NCI-H187 treated with DMSO at 0.1 percent for 48 hours (cell line): ENCODE measurements at regions not wholly inside any gene's neighbourhood (a gene's known extent, or its start where the extent isn't known, plus 50 kb on each side); places are given as distances from the start of the nearest gene placed in this dataset.
"Not testable (repeated sequence)": the region's sequence is repeated elsewhere in the genome, so short reads cannot be mapped to it uniquely, and the experiment has no call there.

Experiments used
- DNase-seq: peaks from one replicate; lab custom pipeline; 2025; lab: John Stamatoyannopoulos, UW

GRCh38 chr3:88000853-88001252, 58.0 kb downstream of the CGGBP1 start:
- DNase-seq: no peak

- DNase-seq: no peak
These were observed 60.8 kb downstream of the CGGBP1 start for GRCh38 chr3:87997966-87998365.

GRCh38 chr3:87997298-87997697, 61.5 kb downstream of the CGGBP1 start:
- DNase-seq: no peak

DNA sequence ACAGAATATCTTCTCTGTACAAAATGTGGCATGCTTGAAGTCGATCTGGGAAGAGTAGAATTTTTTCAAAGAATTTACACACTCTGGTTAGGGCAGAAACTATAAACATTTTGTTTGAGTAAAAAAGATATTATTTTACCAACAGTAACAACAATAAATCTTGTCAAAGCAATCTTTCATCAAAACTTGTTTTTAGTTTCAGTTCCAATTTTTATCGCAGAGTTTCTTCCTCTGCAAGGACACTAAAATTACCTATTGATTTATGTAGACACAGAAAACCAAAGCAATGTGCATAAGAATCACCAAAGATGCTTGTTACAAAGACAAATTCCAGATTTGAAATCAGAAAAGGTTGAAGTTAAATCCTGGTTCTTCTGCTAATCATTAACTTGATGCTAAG, 61.9 kb downstream of the CGGBP1 start:
- no peak for DNase-seq

DNA sequence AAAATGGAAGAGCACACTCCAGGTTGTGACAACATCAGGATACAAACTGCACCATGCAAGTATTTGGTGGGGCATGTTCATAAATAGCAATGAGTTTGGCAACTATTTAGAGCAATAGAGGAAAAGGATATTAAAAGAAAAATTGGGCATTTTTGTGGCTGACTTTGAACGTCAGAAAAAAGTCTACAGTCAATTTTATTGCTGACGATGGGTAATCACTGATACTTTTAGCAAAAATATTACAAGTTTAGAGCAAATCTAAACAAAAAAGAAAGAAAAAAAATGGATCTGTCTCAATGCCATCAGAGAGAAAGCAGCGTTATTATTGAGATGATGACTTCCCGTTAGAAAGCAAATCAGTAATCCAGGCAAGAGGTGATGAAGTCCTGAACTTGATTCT, 65.2 kb downstream of the CGGBP1 start:
- no peak for DNase-seq

DNA sequence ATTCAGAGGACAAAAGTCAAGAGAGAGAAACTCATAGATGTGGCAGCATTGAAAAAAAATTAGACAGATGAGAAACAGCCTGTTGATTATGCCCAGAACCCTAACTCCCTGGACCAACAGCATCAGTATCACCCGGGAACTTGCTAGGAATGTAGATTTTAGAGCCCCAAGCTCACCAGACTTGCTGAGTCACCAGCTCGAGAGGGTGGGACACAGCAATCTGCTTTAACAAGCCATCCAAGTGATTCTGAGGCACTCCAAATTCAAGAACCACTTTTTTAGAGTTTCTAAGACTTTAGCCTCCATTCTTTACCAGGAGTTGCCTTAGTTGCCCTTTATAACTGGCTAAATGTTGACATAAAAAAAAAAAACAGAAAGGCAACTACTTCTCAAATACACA, 70.9 kb downstream of the CGGBP1 start:
- no peak for DNase-seq

DNA sequence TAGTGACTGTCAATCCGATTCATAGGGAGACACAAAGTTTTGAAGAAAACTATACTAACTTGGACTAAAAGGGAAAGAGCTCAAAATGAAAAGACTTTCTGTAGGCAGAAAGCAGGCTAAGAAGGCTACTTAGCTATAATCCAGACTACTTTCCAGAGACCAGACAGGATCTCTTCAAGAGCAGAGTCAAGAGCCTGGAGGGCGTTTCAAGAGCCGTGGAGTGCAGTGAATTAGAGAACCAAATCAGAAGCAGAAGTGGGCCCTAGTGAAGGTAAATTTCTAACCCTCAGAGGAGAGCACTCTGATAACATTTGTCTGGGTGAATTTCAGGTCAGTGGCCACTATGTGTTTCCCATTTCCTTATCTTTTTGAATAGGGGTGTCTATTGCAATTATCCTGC, 76.4 kb downstream of the CGGBP1 start:
- no peak for DNase-seq

GRCh38 chr3:87979527-87979926, 79.3 kb downstream of the CGGBP1 start:
- no peak for DNase-seq

DNA sequence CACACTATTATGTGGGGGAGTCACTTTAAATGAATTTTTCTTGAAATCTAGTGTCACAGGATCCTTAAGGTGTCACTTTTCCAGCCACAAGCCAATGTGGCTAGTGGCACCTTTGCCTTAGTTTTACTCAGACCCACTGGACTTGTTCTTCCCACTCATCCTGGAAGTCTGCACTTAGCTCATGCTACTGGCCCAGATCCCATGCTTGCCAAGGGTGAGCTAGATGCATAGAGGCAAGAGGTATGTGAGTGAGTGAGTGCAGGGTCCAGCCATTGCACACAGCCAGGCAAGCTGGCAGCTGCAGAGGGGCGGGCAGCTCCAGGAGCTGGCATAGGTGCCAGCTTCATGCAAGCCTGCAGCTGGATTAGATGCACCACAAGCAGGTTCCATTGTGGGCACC, 81.0 kb downstream of the CGGBP1 start:
- no peak for DNase-seq

GRCh38 chr3:87975716-87976115, 83.1 kb downstream of the CGGBP1 start:
- DNase-seq: no peak

- no peak for DNase-seq
These were observed 84.9 kb downstream of the CGGBP1 start for GRCh38 chr3:87973906-87974305.

DNA sequence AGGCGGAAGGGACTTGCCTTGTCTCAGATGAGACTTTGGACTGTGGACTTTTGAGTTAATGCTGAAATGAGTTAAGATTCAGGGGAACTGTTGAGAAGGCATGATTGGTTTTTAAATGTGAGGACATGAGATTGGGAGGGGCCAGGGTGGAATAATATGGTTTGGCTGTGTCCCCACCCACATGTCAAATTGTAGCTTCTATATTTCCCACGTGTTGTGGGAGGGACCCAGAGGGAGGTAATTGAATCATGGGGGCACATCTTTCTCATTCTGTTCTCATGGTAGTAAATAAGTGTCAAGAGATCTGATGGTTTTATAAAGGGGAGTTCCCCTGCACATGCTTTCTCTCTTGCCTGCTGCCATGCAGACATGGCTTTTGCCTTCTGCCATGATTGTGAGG, 89.2 kb downstream of the CGGBP1 start:
- no peak for DNase-seq

- no peak for DNase-seq
These were observed 90.1 kb downstream of the CGGBP1 start for GRCh38 chr3:87968668-87969067.

GRCh38 chr3:87958289-87958688, 100.5 kb downstream of the CGGBP1 start:
- DNase-seq: no peak

- no peak for DNase-seq
These were observed 101.2 kb downstream of the CGGBP1 start for GRCh38 chr3:87957575-87957974.

GRCh38 chr3:87949879-87950208, 109.0 kb downstream of the CGGBP1 start:
- no peak for DNase-seq

DNA sequence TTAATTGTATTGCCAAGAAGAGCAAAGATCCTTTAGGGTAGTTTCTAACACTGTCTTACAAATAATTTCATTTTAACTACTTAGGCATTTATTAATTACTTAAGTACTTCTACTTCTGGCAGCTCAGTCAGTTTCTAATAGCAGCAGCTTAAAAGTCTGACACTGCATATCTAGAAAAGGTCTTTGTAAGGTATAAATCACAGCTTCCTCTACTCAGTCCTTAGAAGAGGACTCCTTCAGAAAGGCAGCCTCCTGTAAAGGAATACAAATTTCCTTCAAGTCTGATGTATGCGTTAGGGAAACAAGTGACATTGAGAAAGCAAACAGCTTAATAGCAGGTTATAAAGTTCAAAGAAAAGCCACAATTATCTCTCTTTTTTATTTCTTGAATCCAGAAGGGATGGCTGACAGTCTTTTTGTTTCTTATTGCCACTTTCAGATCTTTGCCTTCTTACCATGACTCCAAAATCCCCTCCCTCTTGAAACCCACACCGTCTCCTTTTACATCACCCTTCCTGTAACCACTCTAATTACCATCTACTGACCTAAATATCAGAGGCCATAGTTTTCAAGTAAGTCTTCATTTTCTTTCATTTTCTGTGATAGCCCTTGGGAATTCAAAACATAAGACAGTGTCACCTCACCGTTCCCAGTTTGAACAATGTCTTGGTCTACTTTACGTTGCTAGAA, 109.5 kb downstream of the CGGBP1 start:
- DNase-seq: no peak

GRCh38 chr3:87946007-87946406, 112.8 kb downstream of the CGGBP1 start:
- DNase-seq: not testable (repeated sequence)

GRCh38 chr3:87942256-87942655, 116.5 kb downstream of the CGGBP1 start:
- DNase-seq: not testable (repeated sequence)

GRCh38 chr3:87924485-87924884, 134.3 kb downstream of the CGGBP1 start:
- DNase-seq: no peak

DNA sequence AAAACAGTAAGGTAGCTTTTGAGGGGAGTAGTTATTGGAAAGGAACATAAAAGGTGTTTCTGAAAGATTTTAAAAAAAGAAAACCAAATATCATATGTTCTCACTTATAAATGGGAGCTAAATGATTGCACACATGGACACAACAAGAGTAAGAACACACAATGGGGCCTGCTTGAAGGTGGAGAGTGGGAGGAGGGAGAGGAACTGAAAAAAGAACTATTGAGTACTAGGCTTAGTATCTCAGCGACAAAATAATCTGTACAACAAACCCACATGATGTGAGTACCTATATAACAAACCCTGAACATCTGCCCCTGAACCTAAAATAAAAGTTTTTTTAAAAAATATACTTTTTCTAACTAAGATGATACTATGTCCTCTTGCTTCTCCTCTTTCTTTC, 138.3 kb downstream of the CGGBP1 start:
- no peak for DNase-seq

DNA sequence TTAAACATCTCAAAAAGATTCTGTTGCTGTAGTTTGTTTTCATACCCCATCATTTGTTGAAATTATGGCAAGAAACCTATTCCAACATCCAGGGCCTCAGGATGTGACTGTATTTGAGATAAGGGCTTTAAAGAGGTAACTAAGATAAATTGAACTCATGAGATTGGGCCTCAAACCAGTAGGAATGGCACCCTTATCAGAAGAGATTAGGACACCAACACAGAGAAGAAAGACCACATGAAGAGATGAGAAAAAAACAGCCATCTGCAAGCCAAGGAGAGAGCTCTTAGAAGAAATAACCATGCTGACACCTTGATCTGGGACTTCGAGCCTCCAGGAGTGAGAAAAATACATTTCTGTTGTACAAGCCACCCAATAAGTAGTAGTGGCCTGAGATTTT, 157.7 kb downstream of the CGGBP1 start:
- no peak for DNase-seq

- DNase-seq: no peak
These were observed 158.7 kb downstream of the CGGBP1 start for GRCh38 chr3:87900061-87900460.

- DNase-seq: no peak
These were observed 159.8 kb downstream of the CGGBP1 start for GRCh38 chr3:87898971-87899370.

- no peak for DNase-seq
These were observed 162.8 kb downstream of the CGGBP1 start for GRCh38 chr3:87895983-87896382.
